GM19043 (cell line): ENCODE measurements at regions not wholly inside any gene's neighbourhood (a gene's known extent, or its start where the extent isn't known, plus 50 kb on each side); places are given as distances from the start of the nearest gene placed in this dataset.

Experiments used
- ATAC-seq: cut with Tn5 transposase; IDR thresholded peaks from one replicate; pipeline ENCODE4 v1.9.1; 2021; ENCODE audit warnings: low read depth; ENCODE audit not compliant: unreplicated experiment

DNA sequence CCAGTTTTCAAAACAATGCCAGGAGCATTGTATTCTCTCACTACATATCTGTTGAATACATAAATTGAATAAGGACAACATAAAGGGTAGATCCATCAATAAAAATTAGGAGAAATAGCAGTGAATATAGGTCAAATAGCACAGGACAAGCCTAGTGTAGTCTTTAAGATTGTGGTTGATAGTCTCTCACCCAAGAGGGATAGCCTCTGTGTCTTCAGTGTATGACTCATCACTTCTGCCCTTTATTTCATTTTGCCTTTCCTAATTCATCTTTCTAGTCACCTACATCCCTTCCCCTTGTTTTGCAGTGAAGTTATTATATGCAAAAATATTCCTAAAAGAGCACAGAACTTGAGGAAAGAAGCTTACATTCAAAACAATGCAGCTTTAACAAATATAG is 335.0 kb upstream of the TUSC1 start:
- no peak for ATAC-seq

DNA sequence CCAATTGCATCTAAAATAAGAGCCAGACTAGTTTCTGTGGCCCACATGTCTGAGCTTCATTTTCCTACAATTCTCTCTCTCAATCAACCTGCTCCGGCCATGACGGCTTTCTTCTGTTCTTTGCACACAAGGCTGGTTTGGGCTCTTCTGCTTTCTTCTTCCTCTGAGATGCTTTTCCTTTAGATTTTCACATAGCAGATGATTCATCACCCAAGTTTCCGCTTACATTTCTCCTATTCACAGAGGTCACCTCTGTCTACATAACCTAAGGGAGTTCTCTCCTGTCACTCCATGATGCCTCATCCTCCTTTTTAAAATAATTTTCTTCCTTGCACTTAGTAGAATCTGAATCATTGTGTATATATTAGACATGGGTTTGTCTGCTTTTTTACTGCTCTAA is 334.6 kb upstream of the TUSC1 start:
- ATAC-seq: no peak

DNA sequence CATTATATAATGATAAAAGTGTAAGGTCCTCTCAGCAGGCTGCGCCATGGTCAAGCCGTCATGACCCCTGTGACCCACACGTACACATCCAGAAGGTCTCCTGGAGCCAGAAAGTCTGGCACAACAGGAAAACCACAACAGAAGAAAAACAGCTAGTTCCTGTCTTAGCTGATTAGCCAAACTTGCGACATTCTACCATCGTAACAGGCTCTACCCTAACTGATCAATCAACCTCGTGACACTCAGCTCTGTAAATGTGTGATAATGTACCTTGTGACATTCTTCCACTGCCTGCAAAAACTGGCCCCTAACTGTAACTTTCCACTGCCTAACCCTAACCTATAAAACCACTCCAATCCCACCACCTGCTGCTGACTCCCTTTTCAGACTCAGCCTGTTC is 316.4 kb upstream of the TUSC1 start:
- no peak for ATAC-seq

DNA sequence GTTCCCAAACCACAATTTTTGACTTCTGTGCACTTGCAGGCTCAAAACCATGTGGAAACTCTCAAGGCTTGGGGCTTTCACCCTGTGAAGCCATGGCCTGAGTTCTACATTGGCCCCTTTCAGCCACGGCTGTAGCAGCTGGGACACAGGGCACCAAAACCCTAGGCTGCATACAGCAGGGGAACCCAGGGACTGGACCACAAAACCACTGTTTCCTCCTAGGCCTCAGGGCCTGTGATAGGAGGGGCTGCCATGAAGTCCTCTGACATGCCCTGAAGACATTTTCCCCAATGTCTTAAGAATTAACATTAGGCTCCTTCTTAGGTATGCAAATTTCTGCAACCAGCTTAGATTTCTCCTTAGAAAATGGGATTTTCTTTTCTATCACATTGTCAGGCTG is 312.1 kb upstream of the TUSC1 start:
- ATAC-seq: no peak

DNA sequence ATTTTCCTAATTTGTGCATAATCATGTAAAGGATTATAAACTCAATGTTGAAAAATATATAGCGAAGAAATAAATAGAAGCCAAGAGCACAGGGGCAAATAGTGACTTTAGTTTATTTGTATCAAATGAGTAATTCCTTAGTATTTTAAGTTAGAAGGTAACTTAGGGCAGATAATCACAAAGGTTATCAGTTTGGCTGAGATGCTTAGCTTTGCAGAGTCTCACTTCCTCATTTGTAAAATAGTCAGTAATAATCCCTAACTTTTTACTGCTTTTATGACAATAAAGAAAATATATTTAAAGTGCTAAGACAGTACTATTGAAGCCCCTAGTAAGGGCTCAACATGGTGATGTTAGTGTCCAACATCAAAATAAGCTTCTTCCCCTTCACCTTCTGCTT is 297.4 kb upstream of the TUSC1 start:
- no peak for ATAC-seq

DNA sequence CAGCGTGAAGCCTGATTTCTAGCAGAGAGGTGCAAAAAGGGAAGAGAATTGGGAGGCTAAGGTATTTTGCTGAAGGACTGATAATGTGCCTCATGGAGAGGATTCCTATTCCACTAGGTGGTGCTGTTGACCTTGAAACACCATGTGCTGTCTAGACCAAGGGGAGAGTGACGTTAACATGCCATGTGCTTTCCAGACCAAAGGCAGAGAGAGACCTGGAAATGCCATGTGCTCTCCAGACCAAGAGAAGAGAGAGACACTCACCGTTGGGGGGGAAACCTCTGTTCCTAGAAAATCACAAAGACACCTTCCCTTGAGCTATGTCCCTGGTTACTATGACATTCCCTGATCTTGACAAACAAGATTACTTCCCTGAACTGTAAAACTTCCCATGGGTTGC is 286.0 kb upstream of the TUSC1 start:
- ATAC-seq: no peak

DNA sequence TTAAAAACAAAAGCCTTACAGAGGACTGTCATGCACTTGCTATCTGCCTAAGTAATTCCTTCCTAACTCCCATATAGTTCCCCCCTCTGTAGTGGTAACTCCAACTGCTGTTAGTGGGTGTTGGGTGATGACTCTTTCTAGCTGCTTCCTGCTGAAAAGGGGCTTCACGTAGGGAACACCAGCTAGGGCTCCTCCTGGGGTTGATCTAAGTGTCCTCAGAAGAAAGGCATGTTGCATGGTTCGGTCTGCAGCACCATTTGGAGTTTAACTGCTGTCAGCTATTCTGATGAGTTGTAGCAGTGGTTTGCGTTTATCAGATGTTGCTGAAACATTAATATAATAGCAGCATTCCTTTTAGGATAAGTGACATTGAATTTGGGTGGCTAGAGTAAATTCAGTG is 281.9 kb upstream of the TUSC1 start:
- ATAC-seq: no peak

DNA sequence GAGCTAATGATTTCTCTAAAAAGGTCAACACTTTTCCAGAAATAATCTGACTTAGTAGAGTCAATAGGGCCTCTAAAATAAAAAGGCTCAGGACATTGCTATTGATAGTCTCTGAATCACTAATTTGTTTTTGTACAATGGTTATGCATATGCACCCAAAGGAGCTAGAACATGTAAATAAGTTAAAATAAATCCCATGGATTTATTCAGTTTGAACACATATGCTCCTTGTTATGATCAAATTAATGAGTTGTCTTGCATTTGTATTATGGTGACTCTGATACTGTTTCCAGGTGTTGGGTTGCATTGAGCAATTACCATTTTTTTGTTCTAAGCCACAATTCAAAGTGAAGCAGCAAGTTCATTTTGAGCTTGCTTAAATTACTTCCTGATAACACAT is 276.0 kb upstream of the TUSC1 start:
- ATAC-seq: no peak

DNA sequence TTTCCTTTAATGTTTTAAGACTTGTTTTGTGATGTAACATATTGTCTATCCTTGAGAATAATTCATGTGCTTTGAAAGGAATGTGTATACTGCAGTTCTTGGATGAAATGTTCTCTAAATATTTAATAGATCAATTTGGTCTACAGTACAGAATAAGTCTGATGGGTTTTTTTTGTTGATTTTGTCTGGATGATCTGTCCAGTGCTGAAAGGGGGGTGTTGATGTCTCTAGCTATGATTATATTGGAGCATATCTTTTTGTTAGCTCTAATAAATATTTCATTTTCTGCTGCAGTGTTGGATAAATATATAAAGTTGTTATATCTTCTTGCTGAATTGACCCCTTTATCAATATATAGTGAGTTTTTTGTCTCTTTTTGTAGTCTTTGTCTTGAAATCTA is 269.9 kb upstream of the TUSC1 start:
- no peak for ATAC-seq

DNA sequence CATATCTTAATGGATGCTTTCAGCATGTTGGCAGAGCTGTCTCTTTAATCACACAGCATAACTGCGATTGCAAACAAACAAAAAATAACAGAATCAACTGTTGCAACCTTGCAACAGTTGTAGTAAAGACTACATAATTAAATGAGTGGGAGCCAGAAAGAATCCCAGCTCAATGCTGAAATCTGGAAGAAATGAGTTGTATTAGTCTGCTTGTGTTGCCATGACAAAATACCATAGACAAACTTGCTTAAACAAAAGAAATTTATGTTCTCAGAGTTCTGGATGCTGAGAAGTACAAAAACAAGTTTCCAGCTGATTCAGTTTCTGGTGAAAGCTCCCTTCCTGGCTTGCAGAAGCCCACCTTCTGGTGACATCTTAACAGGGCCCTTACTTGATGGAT is 260.9 kb upstream of the TUSC1 start:
- no peak for ATAC-seq

DNA sequence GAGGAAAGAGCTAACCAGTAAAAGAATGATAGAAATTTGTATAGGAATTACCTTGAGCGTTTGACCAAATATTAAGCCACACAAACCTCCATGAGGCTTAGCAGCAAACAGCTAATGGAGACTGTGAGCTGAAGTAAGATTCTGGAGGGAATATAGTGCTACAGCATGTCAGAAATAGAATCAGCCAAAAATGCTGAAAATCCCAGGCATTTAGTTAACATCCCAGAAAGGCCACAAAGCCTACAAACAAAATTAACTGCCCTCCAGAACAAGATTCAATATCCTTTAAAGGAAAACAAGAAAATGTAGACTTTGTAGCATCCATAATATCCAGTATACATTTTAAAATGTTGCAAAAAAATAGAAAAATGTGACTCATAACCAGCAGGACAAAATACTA is 257.8 kb upstream of the TUSC1 start:
- ATAC-seq: no peak

DNA sequence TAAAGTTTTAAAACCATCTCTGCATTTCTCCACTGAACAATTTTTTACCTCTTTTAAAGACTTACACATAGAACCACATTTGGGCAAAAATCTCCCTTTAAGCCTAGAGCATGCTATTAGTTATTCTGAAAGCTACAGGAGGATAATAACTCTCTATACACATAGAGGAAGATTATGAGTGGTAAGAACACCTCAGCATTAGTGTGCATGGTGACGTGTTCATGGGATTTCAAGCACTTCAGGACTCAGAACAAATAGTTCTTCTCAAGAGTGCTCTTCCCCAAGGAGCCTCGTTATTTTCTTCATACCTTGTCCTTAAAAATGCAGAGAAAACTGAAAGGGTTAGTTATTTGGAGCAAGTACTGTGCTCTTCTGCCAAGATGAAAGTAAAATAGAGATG is 256.9 kb upstream of the TUSC1 start:
- ATAC-seq: no peak

DNA sequence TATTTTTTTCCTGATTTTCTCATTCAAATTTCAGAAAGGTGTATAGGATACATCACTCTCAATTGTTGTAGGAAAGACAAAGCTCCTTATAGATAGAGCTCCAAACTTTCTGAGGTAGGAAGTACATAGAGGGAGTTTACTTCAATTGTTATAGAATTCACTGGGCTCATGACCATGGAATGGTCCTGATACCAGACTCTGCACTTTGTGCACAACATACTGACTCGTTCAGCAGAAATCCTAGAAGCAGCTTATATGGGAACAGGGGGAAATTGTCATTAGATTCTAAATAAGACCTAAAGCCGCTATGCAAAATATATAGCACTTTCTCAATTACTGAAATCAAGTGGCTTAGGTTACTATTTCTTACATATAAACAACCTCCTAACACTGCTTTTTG is 240.5 kb upstream of the TUSC1 start:
- no peak for ATAC-seq

DNA sequence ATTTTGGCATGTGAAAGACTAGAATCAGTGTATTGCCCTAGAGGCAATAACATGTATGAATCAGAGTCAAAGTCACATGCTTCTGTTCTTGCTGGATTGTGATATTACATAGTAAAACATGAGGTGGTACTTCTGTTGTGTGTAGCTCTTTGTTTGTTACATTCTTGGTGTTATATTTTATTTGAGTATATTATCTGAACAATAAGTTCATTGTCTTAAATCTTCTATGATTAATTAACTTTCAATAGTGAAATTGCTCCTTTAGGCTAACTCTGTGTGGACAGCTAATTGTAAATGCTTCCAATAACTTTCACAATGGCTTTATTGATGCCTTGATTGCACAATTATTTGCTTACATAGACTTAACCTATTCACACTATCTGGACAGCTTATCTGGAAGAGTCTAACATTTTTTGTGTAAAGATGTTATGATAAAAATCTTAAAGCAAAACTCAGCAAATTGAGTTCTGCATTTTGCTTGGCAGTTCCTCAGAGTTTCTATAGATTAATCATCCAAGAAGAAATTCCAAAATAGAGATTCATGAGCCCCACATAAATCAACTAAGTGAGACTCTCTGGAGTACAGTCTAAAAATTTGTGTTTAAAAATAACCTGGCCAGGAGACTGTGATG is 239.6 kb upstream of the TUSC1 start:
- ATAC-seq: no peak

DNA sequence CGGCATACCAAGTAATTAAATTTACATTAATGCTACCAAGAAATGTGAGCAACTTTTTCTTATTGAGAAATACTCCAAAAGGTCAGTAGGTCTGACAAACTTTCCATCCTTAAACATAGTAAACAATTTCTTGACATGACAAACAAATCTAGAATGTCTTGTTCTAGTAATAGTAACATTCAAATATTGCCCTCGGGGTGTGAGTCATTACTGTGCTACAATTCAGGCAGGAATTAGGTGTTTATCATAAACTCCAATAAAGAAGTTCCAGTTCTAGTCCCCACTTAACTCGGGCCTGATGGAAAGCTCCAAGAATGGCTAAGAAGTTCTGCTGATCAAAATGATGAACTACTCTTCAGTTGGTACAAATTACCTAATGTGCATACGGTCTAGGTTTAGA is 235.6 kb upstream of the TUSC1 start:
- ATAC-seq: no peak

DNA sequence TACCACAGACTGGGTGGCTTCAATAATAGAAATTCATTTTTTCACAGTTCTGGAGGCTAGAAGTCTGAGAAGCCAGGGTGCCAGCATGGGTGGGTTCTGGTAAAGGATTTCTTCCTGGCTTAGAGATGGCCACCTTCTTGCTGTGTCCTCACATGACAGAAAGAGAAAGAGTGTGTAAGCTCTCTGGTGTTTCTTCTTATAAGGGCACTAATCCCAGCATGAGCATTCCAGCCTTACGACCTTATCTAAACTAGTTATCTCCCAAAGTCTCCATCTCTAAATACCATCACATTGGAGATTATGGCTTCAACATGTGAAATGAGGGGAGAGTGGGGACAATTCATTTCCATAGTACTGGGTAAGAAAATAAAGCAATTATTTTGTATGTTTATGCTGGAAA is 226.5 kb upstream of the TUSC1 start:
- ATAC-seq: no peak

DNA sequence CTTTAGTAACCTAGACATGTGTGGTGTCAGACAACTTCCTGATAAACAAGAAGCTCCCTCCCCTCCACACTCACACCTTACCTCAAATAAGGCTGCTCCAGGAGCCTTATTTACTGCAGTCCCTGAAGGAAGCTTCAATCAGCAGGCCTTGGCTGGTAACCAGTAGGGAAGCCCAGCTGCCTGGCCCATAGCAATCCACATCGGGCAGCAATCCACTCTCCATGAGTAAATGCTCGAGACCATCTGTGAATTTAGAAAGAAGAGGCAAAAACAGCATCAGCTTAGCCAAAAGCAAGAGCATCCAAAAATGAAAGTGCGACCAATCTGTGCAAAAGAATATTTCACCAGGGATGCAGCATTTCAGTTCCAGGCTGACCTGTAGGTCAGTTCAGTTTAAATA is 213.3 kb upstream of the TUSC1 start:
- no peak for ATAC-seq

DNA sequence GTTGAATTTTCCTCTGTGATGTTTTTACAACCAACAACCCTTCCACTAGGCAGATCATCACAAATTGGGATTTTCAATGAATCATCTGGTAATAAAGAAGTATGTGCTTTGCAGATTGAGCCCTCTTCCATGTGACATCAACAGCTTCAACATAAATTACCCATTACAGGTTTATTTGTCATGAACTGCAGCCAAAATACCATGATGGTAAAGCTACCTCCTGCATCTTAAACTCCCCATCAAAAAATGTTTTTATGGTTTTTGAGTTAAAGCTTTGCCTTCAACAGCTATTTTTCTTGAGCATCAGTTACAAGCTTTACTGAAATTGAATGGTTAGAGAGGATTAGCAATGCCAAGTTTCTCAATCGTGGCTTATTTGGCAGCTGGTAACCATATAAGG is 211.4 kb upstream of the TUSC1 start:
- ATAC-seq: no peak

DNA sequence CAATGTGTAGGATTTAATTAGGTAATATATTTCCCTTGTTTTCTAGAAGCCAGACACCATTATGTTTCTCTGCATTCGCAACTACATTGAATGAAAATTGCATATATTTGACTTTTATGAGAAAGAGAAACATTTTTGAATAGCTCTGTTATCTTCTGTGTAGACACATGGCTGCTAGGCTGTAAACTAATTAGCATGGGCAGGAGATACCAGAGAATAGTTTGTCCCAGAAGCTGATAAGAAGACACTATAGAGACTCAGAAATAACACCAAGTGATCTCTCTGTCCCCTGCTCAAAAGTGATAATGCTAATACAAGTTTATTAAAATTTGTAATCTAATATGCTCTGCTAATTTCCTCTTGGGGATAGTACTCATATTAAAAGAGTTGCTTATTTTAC is 198.0 kb upstream of the TUSC1 start:
- no peak for ATAC-seq

DNA sequence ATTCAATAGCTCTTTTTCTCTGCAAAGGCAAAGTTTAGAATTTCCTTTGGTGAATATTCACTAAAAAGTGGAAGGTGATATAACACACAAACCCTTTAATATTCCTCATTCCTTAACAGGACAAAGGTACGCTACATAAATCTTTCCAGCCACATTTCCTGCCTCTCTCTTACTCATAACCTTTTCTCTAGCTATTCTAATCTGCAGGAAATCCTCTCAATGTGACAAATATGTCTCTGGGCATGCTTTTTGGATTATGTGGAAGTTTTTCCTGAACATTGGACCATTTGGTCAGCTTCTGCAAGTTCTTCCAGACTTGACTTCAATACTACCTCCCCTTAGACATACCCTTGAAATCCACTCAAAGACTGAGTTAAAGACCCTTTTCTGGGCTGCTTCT is 186.3 kb upstream of the TUSC1 start:
- ATAC-seq: no peak

DNA sequence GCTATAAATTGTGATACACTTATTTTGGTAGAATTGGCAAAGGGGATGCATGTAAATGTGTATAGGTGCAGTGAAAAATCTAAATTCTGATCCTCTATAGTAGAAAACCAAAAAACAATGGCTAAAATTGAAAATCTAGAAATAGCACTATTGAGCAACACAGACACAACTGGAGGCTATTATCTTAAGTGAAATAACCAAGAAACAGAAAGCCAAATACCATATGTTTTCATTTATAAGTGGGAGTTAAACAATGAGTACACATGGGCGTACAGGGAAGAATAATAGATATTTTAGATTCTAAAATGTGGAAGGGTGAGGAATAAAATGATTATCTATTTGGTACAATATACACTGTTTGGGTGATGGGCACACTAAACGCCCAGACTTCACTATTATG is 183.2 kb upstream of the TUSC1 start:
- ATAC-seq: no peak

DNA sequence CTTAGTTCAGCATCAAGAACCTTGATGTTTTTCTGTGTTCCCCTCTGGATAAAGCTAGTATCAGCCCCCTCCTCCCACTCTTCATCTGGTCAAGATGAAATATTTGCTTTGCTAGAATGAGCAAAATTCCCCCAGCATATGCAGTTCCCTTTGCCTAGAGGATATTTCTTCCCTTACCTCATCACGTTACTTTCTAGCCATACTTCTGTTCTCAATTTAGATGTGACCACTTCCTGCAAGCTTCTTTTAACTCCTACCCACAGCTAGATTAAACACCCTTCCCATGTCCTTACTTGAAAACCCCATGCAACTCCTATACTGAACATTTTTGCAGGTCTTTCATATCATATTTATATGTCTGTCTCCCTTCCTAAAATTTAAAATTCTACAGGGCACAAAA is 178.9 kb upstream of the TUSC1 start:
- no peak for ATAC-seq

DNA sequence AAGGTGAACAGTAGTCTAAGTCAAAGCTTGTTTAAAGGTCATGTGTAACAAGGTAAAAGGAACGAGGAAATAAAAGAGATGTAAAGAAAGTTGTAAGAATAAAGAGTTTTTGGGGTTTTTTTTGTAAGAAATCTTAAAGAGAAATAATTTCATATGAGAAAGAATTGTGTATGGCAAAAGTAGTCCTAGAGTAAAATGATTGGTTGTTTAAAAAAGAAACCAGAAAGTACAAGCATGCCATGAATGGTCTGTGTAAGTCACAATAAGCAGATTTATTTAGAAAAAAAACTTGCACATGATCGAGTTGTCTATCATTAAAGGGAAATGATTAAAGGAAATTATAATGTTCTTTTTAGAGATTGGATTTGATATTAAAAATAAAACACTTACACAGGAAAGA is 172.6 kb upstream of the TUSC1 start:
- ATAC-seq: no peak
